ENCODE measurements at regions not wholly inside any gene's neighbourhood (a gene's known extent, or its start where the extent isn't known, plus 50 kb on each side); places are given as distances from the start of the nearest gene placed in this dataset.
A peak's percentile ranks its signal among the peaks of the same experiment; 100 is the strongest.

DNA sequence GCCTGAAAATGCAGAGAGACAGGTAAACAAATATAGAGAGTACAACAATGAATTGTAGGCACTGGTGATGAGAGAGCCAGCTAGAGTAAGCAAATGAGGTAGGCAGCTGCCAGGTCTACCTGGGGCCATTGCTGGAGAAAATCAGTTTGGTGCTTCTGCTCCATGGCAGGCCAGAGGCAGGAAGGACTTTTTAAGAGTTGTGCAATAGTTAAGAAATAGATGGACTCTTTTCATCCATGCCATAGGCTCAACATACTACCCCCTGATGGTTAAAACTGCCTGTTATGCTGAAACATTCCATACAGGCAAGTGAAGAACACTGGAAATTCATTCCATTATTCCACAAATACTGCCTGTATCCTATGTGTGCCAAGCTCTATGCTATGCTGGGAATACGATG lies 86.5 kb upstream of the CCDC112 start:
- intact Hi-C loops (cut with DNase I), result no loop called here
- Histone ChIP-seq H3K4me3 (no peak overlapping the region), H3K36me3 (no peaks in the 10 kb centered on the region), H3K9me3 (no peaks in the 10 kb centered on the region), H3K27me3 (no peaks in the 10 kb centered on the region), H3K4me1 (peaks cover 0 to 2% (median under 1%) of the 10 kb centered on the region in 4 donors), H3K27ac (replicated peaks in 1 of 4) (no peak overlapping the region)
- DNase-seq (ENCODE audit: extremely low spot score), result no peak
- 67% methylated on average over 1 of the region's 1 CpG for WGBS
- TF ChIP-seq EP300 (IDR thresholded peaks at IDR 0.05), result no peak
- TF ChIP-seq POLR2AphosphoS5 (IDR thresholded peaks at IDR 0.05), result no peak
- TF ChIP-seq, protein P1, sequence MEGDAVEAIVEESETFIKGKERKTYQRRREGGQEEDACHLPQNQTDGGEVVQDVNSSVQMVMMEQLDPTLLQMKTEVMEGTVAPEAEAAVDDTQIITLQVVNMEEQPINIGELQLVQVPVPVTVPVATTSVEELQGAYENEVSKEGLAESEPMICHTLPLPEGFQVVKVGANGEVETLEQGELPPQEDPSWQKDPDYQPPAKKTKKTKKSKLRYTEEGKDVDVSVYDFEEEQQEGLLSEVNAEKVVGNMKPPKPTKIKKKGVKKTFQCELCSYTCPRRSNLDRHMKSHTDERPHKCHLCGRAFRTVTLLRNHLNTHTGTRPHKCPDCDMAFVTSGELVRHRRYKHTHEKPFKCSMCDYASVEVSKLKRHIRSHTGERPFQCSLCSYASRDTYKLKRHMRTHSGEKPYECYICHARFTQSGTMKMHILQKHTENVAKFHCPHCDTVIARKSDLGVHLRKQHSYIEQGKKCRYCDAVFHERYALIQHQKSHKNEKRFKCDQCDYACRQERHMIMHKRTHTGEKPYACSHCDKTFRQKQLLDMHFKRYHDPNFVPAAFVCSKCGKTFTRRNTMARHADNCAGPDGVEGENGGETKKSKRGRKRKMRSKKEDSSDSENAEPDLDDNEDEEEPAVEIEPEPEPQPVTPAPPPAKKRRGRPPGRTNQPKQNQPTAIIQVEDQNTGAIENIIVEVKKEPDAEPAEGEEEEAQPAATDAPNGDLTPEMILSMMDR (IDR thresholded peaks at IDR 0.05), result no peak
- no peak for TF ChIP-seq POLR2A (IDR thresholded peaks at IDR 0.05; ENCODE audit: low read depth)

DNA sequence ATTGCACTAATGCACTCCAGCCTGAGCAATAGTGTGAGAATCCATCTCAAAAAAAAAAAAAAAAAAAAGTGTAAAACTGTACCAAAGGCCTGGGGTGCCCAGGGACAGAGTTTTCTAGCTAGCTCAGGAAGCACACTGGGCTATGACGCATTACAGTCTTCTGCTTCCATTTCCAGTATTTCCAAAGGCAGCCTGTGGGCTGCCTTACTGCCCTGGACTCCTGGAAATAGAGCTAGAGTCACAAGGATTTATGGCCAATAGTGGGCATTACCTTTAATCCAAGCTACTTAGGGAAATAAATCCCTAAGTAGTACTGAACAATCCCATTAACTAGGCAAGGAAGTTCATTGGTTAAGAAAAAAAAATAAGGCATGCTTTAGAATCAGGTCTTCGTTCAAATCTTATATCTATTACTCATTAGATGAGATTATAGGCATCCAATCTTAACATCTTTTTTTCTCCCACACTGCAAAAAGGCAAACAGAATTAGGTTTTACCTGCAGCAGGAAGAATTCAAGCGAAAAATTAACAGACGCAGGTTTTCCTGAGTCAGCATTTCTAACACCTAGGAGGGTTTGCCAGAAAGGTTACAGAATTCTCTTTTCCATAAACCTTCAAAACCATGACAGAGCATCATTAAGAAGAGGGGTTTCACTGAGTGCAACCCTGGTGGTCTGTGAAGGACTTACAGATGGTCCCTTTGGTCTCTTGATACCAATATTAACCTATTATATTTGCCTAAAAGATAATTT lies 85.6 kb upstream of the CCDC112 start:
- Histone ChIP-seq H3K27ac (replicated peaks in 1 of 4) (no peak overlapping the region), H3K27me3 (no peaks in the 10 kb centered on the region), H3K9me3 (no peaks in the 10 kb centered on the region), H3K4me1 (peaks cover 8 to 11% (median 9%) of the 10 kb centered on the region in 4 donors), H3K36me3 (no peaks in the 10 kb centered on the region), H3K4me3 (no peak overlapping the region)
- TF ChIP-seq, protein P1 (IDR thresholded peaks at IDR 0.05), result no peak
- TF ChIP-seq POLR2A (IDR thresholded peaks at IDR 0.05; ENCODE audit: low read depth) (no peak), POLR2AphosphoS5 (IDR thresholded peaks at IDR 0.05) (no peak), EP300 (IDR thresholded peaks at IDR 0.05) (no peak)
- WGBS, result 71% methylated on average over 4 of the region's 4 CpGs
- DNase-seq (ENCODE audit: extremely low spot score), result no peak
- intact Hi-C loops (cut with DNase I), result no loop called here

DNA sequence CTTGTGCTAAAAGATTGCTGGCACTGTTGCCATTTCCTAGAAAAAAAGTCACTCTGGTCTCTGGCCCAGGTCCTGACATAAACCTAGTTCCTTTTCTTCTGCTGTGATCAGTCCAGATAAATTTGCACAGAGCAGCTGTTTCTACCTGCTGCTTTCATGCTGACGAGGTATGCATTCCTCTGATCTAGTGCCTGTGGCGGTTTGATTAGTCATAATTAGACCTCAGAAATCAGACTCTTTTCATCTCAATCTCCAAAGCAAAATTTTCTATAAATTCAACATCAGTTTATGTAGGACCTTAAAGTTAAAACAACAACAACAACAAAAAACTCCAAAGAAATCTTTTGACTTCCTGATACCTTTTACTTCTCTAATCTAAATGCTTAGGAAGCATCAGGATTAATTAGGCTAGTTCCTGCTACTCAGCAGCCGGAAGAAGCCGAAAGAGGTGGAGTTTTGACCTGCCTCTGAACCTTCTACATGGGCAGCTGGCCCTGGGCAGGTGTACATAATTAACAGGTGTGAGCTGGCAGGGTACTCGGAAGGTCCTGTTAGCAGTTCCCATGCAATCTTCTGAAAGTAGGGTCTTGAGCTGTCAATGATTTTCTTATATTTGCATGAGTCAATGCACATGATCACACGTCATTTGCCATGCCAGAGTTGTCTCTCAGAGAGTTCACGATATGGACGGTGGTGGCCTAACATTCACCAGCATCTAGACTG lies 83.3 kb upstream of the CCDC112 start:
- DNase-seq (ENCODE audit: extremely low spot score), result peak; percentile 79
- intact Hi-C loops (cut with DNase I), result loop anchor here (5.0 kb wide), 2 partner anchors 67 to 208 kb away; no protein-coding TSS in a partner anchor
- no peaks in the 10 kb centered on the region for H3K27me3 ChIP-seq
- no peak overlapping the region for H3K4me3 ChIP-seq
- no peaks in the 10 kb centered on the region for H3K9me3 ChIP-seq
- TF ChIP-seq POLR2A (IDR thresholded peaks at IDR 0.05; ENCODE audit: low read depth) (no peak), POLR2AphosphoS5 (IDR thresholded peaks at IDR 0.05) (no peak), EP300 (IDR thresholded peaks at IDR 0.05) (no peak)
- TF ChIP-seq, protein P1 (IDR thresholded peaks at IDR 0.05), result no peak
- H3K36me3 ChIP-seq, result no peaks in the 10 kb centered on the region
- H3K4me1 ChIP-seq, result peaks cover 10 to 14% (median 11%) of the 10 kb centered on the region in 4 donors
- no peak overlapping the region for H3K27ac ChIP-seq (replicated peaks in 1 of 4)
- WGBS, result 89% methylated on average over 8 of the region's 8 CpGs

DNA sequence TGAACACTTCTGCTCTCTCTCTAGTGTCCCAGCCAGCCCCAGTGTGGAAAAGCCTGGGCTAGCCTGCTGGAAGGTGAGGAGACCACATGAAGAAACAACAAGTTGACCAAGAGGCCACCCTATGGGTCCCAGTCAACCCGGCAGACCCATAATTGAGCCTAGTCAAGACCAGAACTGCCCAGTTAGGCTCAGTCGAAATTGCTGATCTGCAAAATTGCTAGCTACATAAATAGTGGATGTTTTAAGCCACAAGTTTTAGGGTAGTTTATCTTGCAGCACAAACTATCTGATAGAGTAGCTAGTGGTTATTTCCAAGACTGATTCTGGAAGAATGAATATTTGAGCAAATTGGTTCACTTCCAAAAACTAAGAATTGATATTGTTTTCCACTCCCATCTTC lies 82.3 kb upstream of the CCDC112 start:
- Histone ChIP-seq H3K27ac (replicated peaks in 1 of 4) (no peak overlapping the region), H3K27me3 (no peaks in the 10 kb centered on the region), H3K9me3 (no peaks in the 10 kb centered on the region), H3K36me3 (no peaks in the 10 kb centered on the region), H3K4me3 (no peak overlapping the region), H3K4me1 (peaks cover 10 to 14% (median 11%) of the 10 kb centered on the region in 4 donors)
- WGBS, result 88% methylated on average over 2 of the region's 2 CpGs
- no peak for DNase-seq (ENCODE audit: extremely low spot score)
- intact Hi-C loops (cut with DNase I), result loop anchor here (5.0 kb wide), 2 partner anchors 66 to 209 kb away; no protein-coding TSS in a partner anchor
- no peak for TF ChIP-seq POLR2AphosphoS5 (IDR thresholded peaks at IDR 0.05)
- TF ChIP-seq POLR2A (IDR thresholded peaks at IDR 0.05; ENCODE audit: low read depth), result no peak
- TF ChIP-seq, protein P1 (IDR thresholded peaks at IDR 0.05), result no peak
- no peak for TF ChIP-seq EP300 (IDR thresholded peaks at IDR 0.05)
